Suprapubic skin (tissue), 3 donors: ENCODE measurements at regions not wholly inside any gene's neighbourhood (a gene's known extent, or its start where the extent isn't known, plus 50 kb on each side); places are given as distances from the start of the nearest gene placed in this dataset.

Experiments used
- CTCF ChIP-seq, 2 donors: fragments of 200-600 bp in 1 of 2; fragments of 450-650 bp in 1 of 2; sonication (generic) in 1 of 2; IDR thresholded peaks; one replicate each; pipeline ENCODE4 v1.5.1; 2016 to 2019; ENCODE audit warnings: antibody characterized with exemption in 2 of 2, mild to moderate bottlenecking in 1 of 2, moderate library complexity in 1 of 2
- POLR2A ChIP-seq, 2 donors: fragments of 450-650 bp; IDR thresholded peaks; one replicate each; pipeline ENCODE4 v1.6.1; 2017; ENCODE audit warnings: antibody characterized with exemption in 2 of 2, mild to moderate bottlenecking in 2 of 2, moderate library complexity in 2 of 2

- no peak for TF ChIP-seq CTCF (IDR thresholded peaks at IDR 0.05)
- TF ChIP-seq POLR2A (IDR thresholded peaks at IDR 0.05) = no peak
These were observed 250.1 kb upstream of the VRK2 start for GRCh38 chr2:57796527-57796926.
